AG09319 (cell line): ENCODE measurements at regions not wholly inside any gene's neighbourhood (a gene's known extent, or its start where the extent isn't known, plus 50 kb on each side); places are given as distances from the start of the nearest gene placed in this dataset.

Source experiments
- DNase-seq: peaks from one replicate; pipeline ENCODE4 v3.0.0-alpha.2; 2010; ENCODE audit warnings: low read depth; ENCODE audit errors: extremely low read depth
- TF ChIP-seq, protein P1 (sequence below): IDR thresholded peaks from 2 replicates; pipeline ENCODE4 v1.5.1; 2011; ENCODE audit warnings: low read depth, mild to moderate bottlenecking, inconsistent platforms, low read length, moderate library complexity

DNA sequence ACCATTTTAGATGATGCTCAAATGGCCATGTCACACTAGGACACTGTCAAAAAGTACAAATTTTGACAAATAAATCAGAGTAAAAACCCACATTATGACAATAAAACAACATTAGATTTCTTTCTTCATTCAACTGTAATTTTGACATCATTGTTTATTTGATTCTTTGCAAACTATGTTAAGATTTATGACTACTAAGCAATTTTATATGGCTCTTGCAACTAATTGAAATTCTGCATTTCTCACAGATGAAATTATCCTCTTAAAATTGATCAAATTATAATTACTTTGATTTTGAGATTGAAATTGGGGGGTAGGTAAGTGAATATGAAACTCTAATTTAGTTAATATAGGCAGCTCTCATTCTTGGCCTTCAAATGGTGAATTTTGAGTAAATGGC, 59.8 kb downstream of the ATOH1 start:
- no peak for DNase-seq
- TF ChIP-seq, protein P1, sequence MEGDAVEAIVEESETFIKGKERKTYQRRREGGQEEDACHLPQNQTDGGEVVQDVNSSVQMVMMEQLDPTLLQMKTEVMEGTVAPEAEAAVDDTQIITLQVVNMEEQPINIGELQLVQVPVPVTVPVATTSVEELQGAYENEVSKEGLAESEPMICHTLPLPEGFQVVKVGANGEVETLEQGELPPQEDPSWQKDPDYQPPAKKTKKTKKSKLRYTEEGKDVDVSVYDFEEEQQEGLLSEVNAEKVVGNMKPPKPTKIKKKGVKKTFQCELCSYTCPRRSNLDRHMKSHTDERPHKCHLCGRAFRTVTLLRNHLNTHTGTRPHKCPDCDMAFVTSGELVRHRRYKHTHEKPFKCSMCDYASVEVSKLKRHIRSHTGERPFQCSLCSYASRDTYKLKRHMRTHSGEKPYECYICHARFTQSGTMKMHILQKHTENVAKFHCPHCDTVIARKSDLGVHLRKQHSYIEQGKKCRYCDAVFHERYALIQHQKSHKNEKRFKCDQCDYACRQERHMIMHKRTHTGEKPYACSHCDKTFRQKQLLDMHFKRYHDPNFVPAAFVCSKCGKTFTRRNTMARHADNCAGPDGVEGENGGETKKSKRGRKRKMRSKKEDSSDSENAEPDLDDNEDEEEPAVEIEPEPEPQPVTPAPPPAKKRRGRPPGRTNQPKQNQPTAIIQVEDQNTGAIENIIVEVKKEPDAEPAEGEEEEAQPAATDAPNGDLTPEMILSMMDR: no peak

DNA sequence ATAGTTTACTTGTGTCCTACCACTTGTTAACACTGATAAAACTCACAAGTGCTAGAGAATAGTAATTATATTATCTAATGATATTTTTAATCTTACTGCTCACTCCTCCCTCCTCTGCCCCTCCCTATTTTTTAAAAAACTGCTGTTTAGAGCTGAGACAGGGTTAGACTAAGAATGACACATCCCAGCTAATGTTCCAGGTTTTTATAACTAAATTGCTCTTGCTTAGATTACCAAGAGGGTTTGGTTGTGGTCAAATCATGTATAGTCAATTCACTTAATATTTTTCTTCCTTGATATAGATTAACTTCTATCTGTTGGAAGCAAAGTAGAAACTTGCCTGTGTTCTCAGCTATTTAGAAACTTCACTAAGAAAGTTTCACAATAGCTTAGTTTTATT, 60.2 kb downstream of the ATOH1 start:
- no peak for DNase-seq
- TF ChIP-seq, protein P1: no peak

GRCh38 chr4:93891244-93891643, 62.7 kb downstream of the ATOH1 start:
- DNase-seq: no peak

GRCh38 chr4:93894995-93895394, 66.4 kb downstream of the ATOH1 start:
- TF ChIP-seq, protein P1: no peak
- no peak for DNase-seq

More at GRCh38 chr4:93891244-93891643, 62.7 kb downstream of the ATOH1 start:
- TF ChIP-seq, protein P1: no peak

DNA sequence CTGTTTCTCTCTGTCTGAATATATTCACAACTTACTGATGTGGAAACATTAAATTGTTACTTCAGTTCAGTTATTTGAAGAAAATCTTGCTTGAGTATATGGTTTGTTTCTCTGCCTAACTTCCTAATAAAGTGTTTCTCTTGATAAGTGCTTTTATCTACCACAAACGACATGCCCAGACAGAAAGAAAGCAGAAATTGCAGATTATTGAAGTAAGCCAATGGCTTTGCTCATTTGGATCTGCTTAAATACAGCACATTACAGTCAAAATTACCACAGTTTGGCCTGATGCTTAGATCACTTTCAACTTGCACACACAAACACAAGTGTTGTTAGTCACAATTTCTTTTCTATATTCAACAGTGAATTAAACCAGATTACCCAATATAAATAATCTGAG, 68.0 kb downstream of the ATOH1 start:
- TF ChIP-seq, protein P1: no peak
- no peak for DNase-seq

- DNase-seq: no peak
- TF ChIP-seq, protein P1: no peak
Measured at GRCh38 chr4:93897559-93897958, 69.0 kb downstream of the ATOH1 start.

DNA sequence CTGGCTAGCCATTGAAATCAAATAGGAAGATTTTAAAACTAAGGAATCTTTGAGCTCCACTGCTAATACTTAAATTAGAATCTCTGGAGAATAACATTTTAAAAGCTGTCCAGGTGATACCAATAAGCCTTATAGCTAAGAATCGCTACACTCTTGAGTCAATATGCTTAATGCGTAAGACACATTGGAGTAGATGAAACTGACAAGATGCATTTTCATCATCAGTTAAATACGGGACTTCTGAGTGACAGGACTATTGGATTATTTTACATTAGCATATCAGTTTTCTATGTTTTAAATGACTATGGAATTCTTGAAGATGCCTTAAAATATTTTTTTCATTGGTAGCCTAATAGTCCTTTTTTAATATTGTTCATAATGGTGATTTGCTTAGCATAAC, 80.2 kb downstream of the ATOH1 start:
- DNase-seq: no peak
- TF ChIP-seq, protein P1: no peak
